IPS-NIHi7 (cell line): ENCODE measurements at regions not wholly inside any gene's neighbourhood (a gene's known extent, or its start where the extent isn't known, plus 50 kb on each side); places are given as distances from the start of the nearest gene placed in this dataset.
A peak's percentile ranks its signal among the peaks of the same experiment; 100 is the strongest.

Experiments used
- DNase-seq: peaks from one replicate; pipeline ENCODE4 v3.0.0; 2012; ENCODE audit warnings: mixed read lengths; ENCODE audit errors: extremely low spot score

GRCh38 chr11:76607431-76607830 is 63.1 kb downstream of the LRRC32 start:
- DNase-seq: no peak

GRCh38 chr11:76605338-76606074 is 65.0 kb downstream of the LRRC32 start:
- DNase-seq: no peak

GRCh38 chr11:76604626-76605241 is 65.8 kb downstream of the LRRC32 start:
- DNase-seq: no peak

- peak; percentile 9 for DNase-seq
Measured at GRCh38 chr11:76604081-76604625, 66.4 kb downstream of the LRRC32 start.

GRCh38 chr11:76603202-76603601 is 67.3 kb downstream of the LRRC32 start:
- no peak for DNase-seq
